RWPE1 (cell line): ENCODE measurements at regions not wholly inside any gene's neighbourhood (a gene's known extent, or its start where the extent isn't known, plus 50 kb on each side); places are given as distances from the start of the nearest gene placed in this dataset.
"Not testable (repeated sequence)": the region's sequence is repeated elsewhere in the genome, so short reads cannot be mapped to it uniquely, and the experiment has no call there.

Source experiments
- CTCF ChIA-PET: fragments of 350-600 bp; sonication (Branson Sonifier 250); formaldehyde crosslinking; extraction: SDS; loops from one replicate; lab custom pipeline; 2021; lab: Yijun Ruan, JAX
- POLR2A ChIA-PET: fragments of 400-600 bp; formaldehyde crosslinking; extraction: SDS; loops from one replicate; lab custom pipeline; 2020; ENCODE audit warnings: antibody characterized with exemption; ENCODE audit not compliant: low non-redundant PET; lab: Yijun Ruan, JAX
- DNase-seq: peaks from one replicate; pipeline ENCODE4 v3.0.0; 2012; ENCODE audit warnings: low spot score
- H3K27ac ChIP-seq: fragments of 450-650 bp; 2 replicates; pipeline ENCODE4 v1.5.1; 2017

- DNase-seq, POLR2A ChIA-PET: not testable (repeated sequence)
- CTCF ChIA-PET: interaction anchor here (0.7 kb wide), 1 partner anchor 388 kb away, joined by 4 read pairs; no protein-coding TSS in a partner anchor
- peak overlapping the region; percentile 85 for H3K27ac ChIP-seq
Observed at GRCh38 chr2:87075054-87075790, 53.6 kb upstream of the PLGLB1 start.

- H3K27ac ChIP-seq: peak overlapping the region; percentile 85
- POLR2A ChIA-PET, CTCF ChIA-PET: not testable (repeated sequence)
- DNase-seq: peak; percentile 2
Observed at GRCh38 chr2:87075791-87076252, 54.2 kb upstream of the PLGLB1 start.

DNA sequence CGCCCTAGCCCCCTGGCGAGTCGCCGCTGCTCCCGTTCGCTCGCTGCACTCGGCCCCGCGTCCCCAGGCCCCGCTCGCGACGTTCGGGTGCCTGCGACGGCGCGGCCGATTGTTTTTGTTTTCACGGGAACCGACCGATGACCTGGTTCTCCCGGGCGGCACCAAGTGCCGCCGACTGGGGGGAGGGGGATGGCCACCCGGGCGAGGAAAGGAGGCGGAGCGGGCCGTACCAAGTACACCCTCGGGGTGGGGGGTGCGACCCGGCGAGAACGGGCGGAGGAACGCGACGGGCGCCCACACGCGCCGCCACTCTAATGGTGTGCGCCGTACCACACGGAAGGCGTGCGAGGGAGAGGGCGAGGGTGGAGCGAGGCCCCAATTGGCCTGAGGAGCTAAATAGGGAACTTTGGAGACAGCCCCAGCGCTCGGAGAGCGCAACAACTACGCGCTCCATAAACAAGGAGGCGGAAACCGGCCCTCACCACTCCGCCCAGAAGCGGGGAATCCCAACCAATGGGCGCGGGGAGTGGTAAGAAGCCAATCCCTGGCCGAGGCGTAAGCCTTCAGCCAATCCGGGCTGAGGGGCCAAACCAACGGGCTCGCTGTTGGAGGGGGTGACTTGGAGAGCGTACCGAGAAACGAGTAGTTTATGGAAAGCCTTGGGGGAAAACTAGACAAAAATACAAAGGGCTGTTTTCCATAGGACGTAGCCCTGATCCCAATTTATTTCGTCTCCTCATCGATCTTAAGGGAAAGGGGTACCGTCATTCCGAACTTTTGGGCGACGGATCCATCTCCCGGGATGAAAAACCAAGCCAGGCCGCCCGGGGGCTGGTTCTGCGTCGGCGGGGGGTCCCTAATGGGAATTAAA lies 54.8 kb upstream of the PLGLB1 start:
- peak overlapping the region; percentile 85 for H3K27ac ChIP-seq
- CTCF ChIA-PET, POLR2A ChIA-PET: not testable (repeated sequence)
- peak; percentile 65 for DNase-seq

DNA sequence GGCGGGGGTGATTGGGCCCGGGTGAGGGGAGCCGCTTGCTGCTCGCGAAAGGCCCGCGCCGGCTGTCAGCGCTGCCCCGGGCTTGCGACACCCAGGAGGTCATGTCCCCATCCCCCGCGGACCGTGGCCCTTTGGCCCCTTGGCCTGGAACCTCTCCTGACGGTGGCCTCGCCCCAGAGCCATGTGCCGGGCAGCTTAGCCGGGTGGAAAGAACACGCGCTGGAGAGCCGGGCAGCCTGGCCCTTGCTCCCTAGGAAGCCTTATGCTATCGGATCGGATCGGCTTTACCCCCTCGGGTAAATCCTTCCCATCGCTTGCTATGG lies 55.4 kb upstream of the PLGLB1 start:
- CTCF ChIA-PET, DNase-seq, POLR2A ChIA-PET: not testable (repeated sequence)
- H3K27ac ChIP-seq: peak overlapping the region; percentile 85

DNA sequence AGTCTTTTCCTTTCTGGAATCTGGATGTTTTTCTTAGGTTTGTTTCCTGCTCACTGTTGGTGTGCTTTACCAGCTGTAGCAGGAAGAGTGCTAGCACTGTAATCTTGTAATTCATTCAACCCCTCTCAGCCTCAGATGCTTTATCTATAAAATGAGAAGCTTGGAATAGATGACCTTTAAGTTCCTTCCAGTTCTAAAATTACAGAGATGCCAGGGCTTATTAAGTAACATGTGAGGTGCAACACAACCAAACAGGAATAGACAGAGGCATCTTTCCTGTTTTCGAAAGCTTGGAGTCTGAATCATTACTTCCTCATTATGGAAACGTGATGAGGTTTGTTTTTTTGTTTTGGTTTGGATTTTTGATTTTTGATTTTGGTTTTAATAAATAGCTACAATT lies 60.1 kb upstream of the PLGLB1 start:
- H3K27ac ChIP-seq, CTCF ChIA-PET, POLR2A ChIA-PET, DNase-seq: not testable (repeated sequence)

DNA sequence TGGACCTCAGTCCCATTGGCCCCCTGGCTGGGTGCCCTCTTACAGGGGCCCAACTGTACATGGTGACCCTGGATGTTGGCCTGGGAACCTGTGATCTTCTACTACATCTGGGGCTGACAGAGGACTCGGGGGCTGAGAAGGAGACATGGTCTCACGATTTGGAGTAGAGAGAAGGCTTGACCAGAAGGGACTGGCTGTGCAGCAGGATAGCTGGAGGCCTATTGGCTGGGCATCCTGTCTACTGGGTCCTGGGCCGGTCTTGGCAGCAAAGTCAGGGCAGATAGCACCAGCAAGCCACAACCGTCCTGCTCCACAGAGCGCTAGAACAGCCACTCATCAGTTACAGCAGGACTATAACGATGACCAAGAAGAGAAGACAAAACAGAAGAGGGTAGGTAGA lies 66.4 kb upstream of the PLGLB1 start:
- DNase-seq, CTCF ChIA-PET, H3K27ac ChIP-seq, POLR2A ChIA-PET: not testable (repeated sequence)

- POLR2A ChIA-PET, CTCF ChIA-PET, DNase-seq, H3K27ac ChIP-seq: not testable (repeated sequence)
Observed at GRCh38 chr2:87089401-87089800, 67.8 kb upstream of the PLGLB1 start.

DNA sequence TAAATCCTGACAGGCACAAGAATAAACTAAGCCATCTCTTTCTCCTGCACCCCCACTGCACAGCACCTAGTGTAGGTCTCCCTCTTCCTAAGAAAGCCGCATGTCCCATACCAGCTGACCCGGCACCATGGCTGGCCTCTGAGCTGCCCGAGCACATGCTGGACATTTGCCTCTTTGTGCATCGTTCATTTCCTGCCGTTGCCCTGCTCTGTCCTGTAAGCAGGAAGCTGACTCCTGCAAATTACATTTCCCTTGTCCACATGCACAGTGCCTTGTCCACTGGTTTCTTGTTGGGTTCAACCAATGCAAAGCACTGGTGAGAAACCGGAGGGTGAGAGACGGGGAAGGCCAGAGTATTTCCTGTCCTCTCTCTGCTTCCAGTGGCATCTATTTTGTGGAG lies 71.6 kb upstream of the PLGLB1 start:
- POLR2A ChIA-PET, H3K27ac ChIP-seq, DNase-seq, CTCF ChIA-PET: not testable (repeated sequence)

DNA sequence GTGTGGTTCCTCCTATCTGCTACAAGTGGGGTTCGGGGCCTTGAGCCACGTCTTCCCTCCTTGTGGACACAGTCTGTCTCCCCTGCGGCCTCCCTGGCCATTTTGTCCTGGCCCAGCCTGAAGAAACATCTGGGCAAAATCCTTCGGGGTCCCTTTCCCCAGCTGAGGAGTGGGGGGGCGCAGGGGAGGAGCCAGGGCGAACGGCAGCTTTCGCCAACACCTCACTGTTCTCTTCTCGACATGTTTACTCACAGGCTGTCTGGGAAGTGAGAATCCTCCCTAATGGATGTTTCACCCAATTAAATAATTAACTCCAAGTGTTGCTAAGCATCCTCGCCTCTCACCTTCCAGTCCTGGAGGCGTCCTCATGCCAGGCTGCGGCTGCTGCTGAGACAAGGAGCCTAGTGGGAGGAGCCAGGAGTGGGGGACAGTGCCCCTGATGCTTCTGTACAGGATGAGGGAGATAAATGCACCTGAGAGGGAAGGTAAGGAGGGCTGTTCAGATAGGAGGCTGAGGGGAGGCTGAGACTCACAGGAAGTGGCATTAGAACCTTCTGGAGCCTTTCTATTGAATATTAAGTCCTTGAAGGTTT lies 72.4 kb upstream of the PLGLB1 start:
- CTCF ChIA-PET: not testable (repeated sequence)

DNA sequence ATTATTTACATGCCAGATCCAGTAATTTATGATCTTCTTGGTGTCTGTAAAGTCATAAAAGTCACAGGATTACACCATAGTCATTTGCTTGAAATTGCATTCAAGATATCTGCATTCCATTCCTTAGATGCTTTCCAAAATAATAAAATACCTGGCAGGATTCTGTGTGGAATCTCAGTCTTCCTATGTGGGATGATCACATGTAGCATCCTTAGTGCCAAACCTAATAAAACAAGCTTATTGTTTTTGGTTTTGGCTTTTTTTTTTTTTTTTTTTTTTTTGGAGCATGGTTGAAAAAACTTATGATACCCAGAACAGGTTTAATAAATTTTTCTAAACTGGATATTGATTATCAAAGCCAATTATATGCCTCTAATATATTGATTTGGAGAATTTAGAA lies 74.2 kb upstream of the PLGLB1 start:
- H3K27ac ChIP-seq, POLR2A ChIA-PET, CTCF ChIA-PET, DNase-seq: not testable (repeated sequence)

More for the DNA sequence above, 72.4 kb upstream of the PLGLB1 start:
- H3K27ac ChIP-seq, DNase-seq, POLR2A ChIA-PET: not testable (repeated sequence)

DNA sequence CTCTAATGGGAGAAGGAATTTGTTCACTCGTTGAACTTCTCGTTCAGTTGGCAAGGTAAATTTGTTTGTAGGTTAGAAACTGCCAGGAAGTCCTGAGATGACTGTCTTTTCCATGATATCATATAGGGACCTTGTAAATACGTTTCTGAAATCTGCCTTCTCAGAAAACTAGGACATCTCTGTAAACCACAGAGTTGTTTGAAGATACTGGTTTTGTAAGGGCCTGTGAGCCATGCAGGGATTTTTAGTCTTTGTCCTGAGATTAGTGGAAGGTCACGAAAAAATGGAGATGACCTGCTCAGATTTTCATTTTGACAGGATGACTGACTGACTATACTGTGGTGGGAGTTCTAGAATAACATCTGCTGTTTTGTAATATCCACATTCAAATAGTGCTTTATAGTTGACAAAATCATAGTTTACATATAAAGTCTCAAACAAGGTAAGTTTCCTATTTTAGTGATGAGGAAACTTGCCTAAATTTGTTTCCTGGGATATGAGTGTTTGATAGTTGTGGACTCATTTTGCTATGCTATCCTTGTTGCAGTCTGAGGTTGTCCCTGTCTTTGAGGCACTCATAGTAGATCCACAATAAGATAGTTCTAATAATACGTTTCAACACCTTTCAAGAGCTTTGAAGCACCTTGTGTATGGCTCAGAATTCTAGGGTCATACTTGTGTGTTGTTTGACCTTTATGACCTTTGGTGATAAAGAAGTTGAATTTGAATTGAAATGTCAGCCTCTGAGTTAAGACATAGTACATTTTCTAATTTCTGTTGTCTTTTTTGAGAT lies 107.3 kb upstream of the PLGLB1 start:
- DNase-seq, H3K27ac ChIP-seq, POLR2A ChIA-PET, CTCF ChIA-PET: not testable (repeated sequence)

- H3K27ac ChIP-seq, CTCF ChIA-PET, DNase-seq, POLR2A ChIA-PET: not testable (repeated sequence)
Observed at GRCh38 chr2:87132577-87132976, 110.9 kb upstream of the PLGLB1 start.

DNA sequence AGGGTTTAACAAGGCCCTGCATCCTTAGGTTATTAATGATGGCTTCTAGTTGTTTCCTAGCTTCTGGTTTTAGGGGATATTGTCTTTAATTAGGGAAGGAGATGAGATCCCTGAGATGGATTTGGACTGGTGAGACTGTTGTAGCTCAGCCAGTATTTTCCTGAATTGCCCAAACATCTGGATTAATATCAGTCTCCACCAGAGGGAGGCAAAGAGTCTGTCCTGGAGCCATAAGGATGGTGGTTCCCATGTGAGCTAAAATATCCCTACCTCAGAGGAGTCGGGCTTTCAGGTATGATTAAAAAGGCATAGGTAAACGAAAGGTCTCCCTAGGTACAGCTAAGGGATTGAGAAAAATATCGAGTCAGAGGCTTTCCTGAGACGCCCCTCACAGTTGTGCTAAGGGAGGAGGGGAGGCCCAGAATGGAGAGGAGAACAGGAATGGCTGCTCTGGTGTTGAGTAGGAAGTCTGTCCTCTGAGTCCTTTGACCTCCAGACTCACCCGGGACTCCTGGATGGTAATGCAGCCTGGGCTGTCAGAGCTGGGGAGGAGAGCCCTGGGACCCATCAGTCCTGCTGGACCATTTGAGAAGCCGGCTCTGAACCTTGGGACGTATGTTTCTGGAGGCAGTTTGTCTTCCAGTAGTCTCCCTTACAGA lies 130.3 kb upstream of the PLGLB1 start:
- DNase-seq, POLR2A ChIA-PET, CTCF ChIA-PET, H3K27ac ChIP-seq: not testable (repeated sequence)

- CTCF ChIA-PET, POLR2A ChIA-PET, H3K27ac ChIP-seq, DNase-seq: not testable (repeated sequence)
Observed at GRCh38 chr2:87174454-87174853, 152.8 kb upstream of the PLGLB1 start.

- H3K27ac ChIP-seq, CTCF ChIA-PET, DNase-seq, POLR2A ChIA-PET: not testable (repeated sequence)
Observed at GRCh38 chr2:87183373-87183772, 161.7 kb upstream of the PLGLB1 start.

- H3K27ac ChIP-seq, POLR2A ChIA-PET, DNase-seq, CTCF ChIA-PET: not testable (repeated sequence)
Observed at GRCh38 chr2:87184260-87184659, 162.6 kb upstream of the PLGLB1 start.
